HUES6 (cell line): ENCODE measurements at regions not wholly inside any gene's neighbourhood (a gene's known extent, or its start where the extent isn't known, plus 50 kb on each side); places are given as distances from the start of the nearest gene placed in this dataset.

Experiments used
- H3K27ac ChIP-seq: 2 replicates; pipeline ENCODE4 v1.7.0; 2013; ENCODE audit warnings: low read depth, mild to moderate bottlenecking, low read length, inconsistent platforms
- H3K27me3 ChIP-seq: 2 replicates; pipeline ENCODE4 v1.6.1; 2013; ENCODE audit warnings: low read length; ENCODE audit not compliant: control insufficient read depth, insufficient read depth
- H3K36me3 ChIP-seq: 2 replicates; pipeline ENCODE4 v1.6.1; 2013; ENCODE audit warnings: low read length; ENCODE audit not compliant: control insufficient read depth, insufficient read depth
- H3K4me1 ChIP-seq: 2 replicates; pipeline ENCODE4 v1.6.1; 2013; ENCODE audit warnings: low read length; ENCODE audit not compliant: control insufficient read depth, insufficient read depth
- H3K4me3 ChIP-seq: 2 replicates; pipeline ENCODE4 v1.5.1; 2013; ENCODE audit warnings: low read depth, low read length
- H3K9ac ChIP-seq: one replicate; pipeline ENCODE4 v1.6.1; 2013; ENCODE audit warnings: mild to moderate bottlenecking, low read length
- H3K9me3 ChIP-seq: 2 replicates; pipeline ENCODE4 v1.6.1; 2013; ENCODE audit warnings: low read depth, low read length; ENCODE audit not compliant: control insufficient read depth, insufficient read depth

- no peaks in the 10 kb centered on the region for H3K36me3 ChIP-seq
- H3K4me1 ChIP-seq = no peaks in the 10 kb centered on the region
- H3K4me3 ChIP-seq = no peak overlapping the region
- no peaks in the 10 kb centered on the region for H3K27me3 ChIP-seq
- no peak overlapping the region for H3K27ac ChIP-seq
- H3K9me3 ChIP-seq = no peaks in the 10 kb centered on the region
- no peak overlapping the region for H3K9ac ChIP-seq
Measured at GRCh38 chr5:33242277-33242676, 198.5 kb upstream of the TARS1 start.

GRCh38 chr5:33244441-33245150 is 196.2 kb upstream of the TARS1 start:
- Histone ChIP-seq H3K9ac (no peak overlapping the region), H3K4me1 (no peaks in the 10 kb centered on the region), H3K36me3 (no peaks in the 10 kb centered on the region), H3K4me3 (no peak overlapping the region), H3K9me3 (no peaks in the 10 kb centered on the region), H3K27me3 (no peaks in the 10 kb centered on the region), H3K27ac (no peak overlapping the region)

- Histone ChIP-seq H3K36me3 (no peaks in the 10 kb centered on the region), H3K4me1 (no peaks in the 10 kb centered on the region), H3K9ac (no peak overlapping the region), H3K4me3 (no peak overlapping the region), H3K27me3 (no peaks in the 10 kb centered on the region), H3K27ac (no peak overlapping the region), H3K9me3 (no peaks in the 10 kb centered on the region)
Measured at GRCh38 chr5:33254579-33254978, 186.2 kb upstream of the TARS1 start.

- Histone ChIP-seq H3K36me3 (no peaks in the 10 kb centered on the region), H3K27ac (no peak overlapping the region), H3K4me1 (no peaks in the 10 kb centered on the region), H3K9me3 (no peaks in the 10 kb centered on the region), H3K27me3 (no peaks in the 10 kb centered on the region), H3K4me3 (no peak overlapping the region), H3K9ac (no peak overlapping the region)
Measured at GRCh38 chr5:33257807-33258429, 182.8 kb upstream of the TARS1 start.

GRCh38 chr5:33258553-33258952 is 182.2 kb upstream of the TARS1 start:
- Histone ChIP-seq H3K9me3 (0 out of 2 replicates have a peak, but pooled peaks cover under 1% of the 10 kb centered on the region), H3K9ac (no peak overlapping the region), H3K27me3 (no peaks in the 10 kb centered on the region), H3K4me3 (no peak overlapping the region), H3K36me3 (no peaks in the 10 kb centered on the region), H3K27ac (no peak overlapping the region), H3K4me1 (no peaks in the 10 kb centered on the region)

- no peak overlapping the region for H3K4me3 ChIP-seq
- no peaks in the 10 kb centered on the region for H3K4me1 ChIP-seq
- no peak overlapping the region for H3K9ac ChIP-seq
- no peaks in the 10 kb centered on the region for H3K27me3 ChIP-seq
- H3K36me3 ChIP-seq = no peaks in the 10 kb centered on the region
- 0 out of 2 replicates have a peak, but pooled peaks cover 3% of the 10 kb centered on the region for H3K9me3 ChIP-seq
- no peak overlapping the region for H3K27ac ChIP-seq
Measured at GRCh38 chr5:33260098-33260497, 180.7 kb upstream of the TARS1 start.

- no peak overlapping the region for H3K4me3 ChIP-seq
- H3K4me1 ChIP-seq = no peaks in the 10 kb centered on the region
- no peaks in the 10 kb centered on the region for H3K36me3 ChIP-seq
- no peaks in the 10 kb centered on the region for H3K27me3 ChIP-seq
- no peak overlapping the region for H3K27ac ChIP-seq
- 0 out of 2 replicates have a peak, but pooled peaks cover 3% of the 10 kb centered on the region for H3K9me3 ChIP-seq
- H3K9ac ChIP-seq = no peak overlapping the region
Measured at GRCh38 chr5:33261305-33261704, 179.5 kb upstream of the TARS1 start.

- Histone ChIP-seq H3K27ac (no peak overlapping the region), H3K9ac (no peak overlapping the region), H3K4me1 (no peaks in the 10 kb centered on the region), H3K9me3 (0 out of 2 replicates have a peak, but pooled peaks cover 3% of the 10 kb centered on the region), H3K4me3 (no peak overlapping the region), H3K36me3 (no peaks in the 10 kb centered on the region), H3K27me3 (no peaks in the 10 kb centered on the region)
Measured at GRCh38 chr5:33261747-33262146, 179.0 kb upstream of the TARS1 start.

GRCh38 chr5:33267801-33268200 is 173.0 kb upstream of the TARS1 start:
- Histone ChIP-seq H3K9ac (no peak overlapping the region), H3K36me3 (no peaks in the 10 kb centered on the region), H3K27me3 (no peaks in the 10 kb centered on the region)

GRCh38 chr5:33268374-33268773 is 172.4 kb upstream of the TARS1 start:
- no peak overlapping the region for H3K4me3 ChIP-seq
- H3K4me1 ChIP-seq = no peaks in the 10 kb centered on the region
- no peaks in the 10 kb centered on the region for H3K27me3 ChIP-seq
- H3K9me3 ChIP-seq = 0 out of 2 replicates have a peak, but pooled peaks cover 3% of the 10 kb centered on the region
- H3K27ac ChIP-seq = no peak overlapping the region
- no peaks in the 10 kb centered on the region for H3K36me3 ChIP-seq
- H3K9ac ChIP-seq = no peak overlapping the region

More at GRCh38 chr5:33267801-33268200, 173.0 kb upstream of the TARS1 start:
- no peak overlapping the region for H3K4me3 ChIP-seq
- H3K27ac ChIP-seq = no peak overlapping the region
- H3K9me3 ChIP-seq = 0 out of 2 replicates have a peak, but pooled peaks cover 3% of the 10 kb centered on the region
- no peaks in the 10 kb centered on the region for H3K4me1 ChIP-seq

GRCh38 chr5:33270671-33271070 is 170.1 kb upstream of the TARS1 start:
- H3K27ac ChIP-seq = no peak overlapping the region
- no peak overlapping the region for H3K4me3 ChIP-seq
- H3K4me1 ChIP-seq = no peaks in the 10 kb centered on the region
- no peaks in the 10 kb centered on the region for H3K27me3 ChIP-seq
- H3K36me3 ChIP-seq = no peaks in the 10 kb centered on the region
- no peak overlapping the region for H3K9ac ChIP-seq
- no peaks in the 10 kb centered on the region for H3K9me3 ChIP-seq
